Central memory CD8-positive, alpha-beta T cell (primary cell): ENCODE measurements at regions not wholly inside any gene's neighbourhood (a gene's known extent, or its start where the extent isn't known, plus 50 kb on each side); places are given as distances from the start of the nearest gene placed in this dataset.
"Not testable (repeated sequence)": the region's sequence is repeated elsewhere in the genome, so short reads cannot be mapped to it uniquely, and the experiment has no call there.

Source experiments
- ATAC-seq: fragments of 150-1000 bp; cut with Tn5 transposase; replicated peaks from 2 replicates; pipeline ENCODE4 v1.10.0; 2022; ENCODE audit warnings: mild to moderate bottlenecking, moderate FRiP score, moderate number of reproducible peaks; ENCODE audit not compliant: poor library complexity, severe bottlenecking; ENCODE audit errors: extremely low read depth
- DNase-seq, 2 donors: peaks; one replicate each; pipeline ENCODE4 v3.0.0; 2021; ENCODE audit warnings: low spot score in 2 of 2
- H3K27ac Mint-ChIP-seq: one replicate; pipeline ENCODE4 v1.8.0; 2022; ENCODE audit warnings: low read depth, mild to moderate bottlenecking, moderate library complexity, mixed read lengths
- H3K27me3 Mint-ChIP-seq: one replicate; pipeline ENCODE4 v1.8.0; 2022; ENCODE audit warnings: mixed read lengths
- H3K36me3 Mint-ChIP-seq: one replicate; pipeline ENCODE4 v1.8.0; 2022; ENCODE audit warnings: mild to moderate bottlenecking, moderate library complexity, mixed read lengths; ENCODE audit not compliant: insufficient read depth
- H3K4me1 Mint-ChIP-seq: one replicate; pipeline ENCODE4 v1.8.0; 2022; ENCODE audit warnings: mixed read lengths
- H3K4me3 Mint-ChIP-seq: one replicate; pipeline ENCODE4 v1.8.0; 2022; ENCODE audit warnings: mild to moderate bottlenecking, moderate library complexity, mixed read lengths
- H3K9me3 Mint-ChIP-seq: one replicate; pipeline ENCODE4 v1.8.0; 2022; ENCODE audit warnings: mixed read lengths

GRCh38 chrX:914206-914605 is 283.6 kb downstream of the SHOX start:
- no peak for DNase-seq
- Mint-ChIP-seq H3K4me1 (no peaks in the 10 kb centered on the region), H3K4me3 (no peak overlapping the region), H3K9me3 (peaks cover 12% of the 10 kb centered on the region), H3K27me3 (no peaks in the 10 kb centered on the region), H3K36me3 (peaks cover 4% of the 10 kb centered on the region), H3K27ac (no peak overlapping the region)
- no peak for ATAC-seq

GRCh38 chrX:912677-913076 is 282.1 kb downstream of the SHOX start:
- Mint-ChIP-seq H3K36me3 (peaks cover 4% of the 10 kb centered on the region), H3K4me3 (no peak overlapping the region), H3K27ac (no peak overlapping the region), H3K27me3 (no peaks in the 10 kb centered on the region), H3K4me1 (no peaks in the 10 kb centered on the region), H3K9me3 (peaks cover 14% of the 10 kb centered on the region)
- ATAC-seq (no peak), DNase-seq (no peak)

GRCh38 chrX:909068-909467 is 278.5 kb downstream of the SHOX start:
- H3K4me3 Mint-ChIP-seq, H3K36me3 Mint-ChIP-seq, H3K27ac Mint-ChIP-seq, DNase-seq, ATAC-seq, H3K27me3 Mint-ChIP-seq, H3K4me1 Mint-ChIP-seq: not testable (repeated sequence)
- peaks cover 24% of the 10 kb centered on the region for H3K9me3 Mint-ChIP-seq

- H3K9me3 Mint-ChIP-seq: peaks cover 18% of the 10 kb centered on the region
- H3K27me3 Mint-ChIP-seq: no peaks in the 10 kb centered on the region
- H3K27ac Mint-ChIP-seq: no peak overlapping the region
- peaks cover under 1% of the 10 kb centered on the region for H3K36me3 Mint-ChIP-seq
- H3K4me1 Mint-ChIP-seq: no peaks in the 10 kb centered on the region
- peak in 1 of 2 donors; percentile 5 for DNase-seq
- ATAC-seq: no peak
- no peak overlapping the region for H3K4me3 Mint-ChIP-seq
Measured at GRCh38 chrX:906586-906985, 276.0 kb downstream of the SHOX start.

- Mint-ChIP-seq H3K4me3 (no peak overlapping the region), H3K9me3 (peaks cover 18% of the 10 kb centered on the region), H3K27me3 (no peaks in the 10 kb centered on the region), H3K27ac (no peak overlapping the region), H3K36me3 (no peaks in the 10 kb centered on the region), H3K4me1 (no peaks in the 10 kb centered on the region)
- ATAC-seq: no peak
- DNase-seq: peak in 1 of 2 donors; percentile 8
Measured at GRCh38 chrX:905848-906566, 275.4 kb downstream of the SHOX start.

- peaks cover 17% of the 10 kb centered on the region for H3K9me3 Mint-ChIP-seq
- no peak overlapping the region for H3K27ac Mint-ChIP-seq
- no peaks in the 10 kb centered on the region for H3K27me3 Mint-ChIP-seq
- H3K4me3 Mint-ChIP-seq: no peak overlapping the region
- no peak for ATAC-seq
- H3K36me3 Mint-ChIP-seq: no peaks in the 10 kb centered on the region
- no peaks in the 10 kb centered on the region for H3K4me1 Mint-ChIP-seq
- DNase-seq: no peak
Measured at GRCh38 chrX:903116-903515, 272.5 kb downstream of the SHOX start.

GRCh38 chrX:896256-896655 is 265.7 kb downstream of the SHOX start:
- no peak overlapping the region for H3K27ac Mint-ChIP-seq
- no peaks in the 10 kb centered on the region for H3K36me3 Mint-ChIP-seq
- ATAC-seq: no peak
- peaks cover 55% of the 10 kb centered on the region for H3K9me3 Mint-ChIP-seq
- no peaks in the 10 kb centered on the region for H3K4me1 Mint-ChIP-seq
- H3K4me3 Mint-ChIP-seq: no peak overlapping the region
- no peaks in the 10 kb centered on the region for H3K27me3 Mint-ChIP-seq
- no peak for DNase-seq

GRCh38 chrX:889966-890651 is 259.5 kb downstream of the SHOX start:
- no peaks in the 10 kb centered on the region for H3K36me3 Mint-ChIP-seq
- H3K27me3 Mint-ChIP-seq: no peaks in the 10 kb centered on the region
- ATAC-seq (no peak), DNase-seq (no peak)
- no peaks in the 10 kb centered on the region for H3K4me1 Mint-ChIP-seq
- H3K9me3 Mint-ChIP-seq: peaks cover 30% of the 10 kb centered on the region
- no peak overlapping the region for H3K27ac Mint-ChIP-seq
- no peak overlapping the region for H3K4me3 Mint-ChIP-seq

GRCh38 chrX:887724-888123 is 257.1 kb downstream of the SHOX start:
- not testable (repeated sequence) for H3K27me3 Mint-ChIP-seq, H3K4me1 Mint-ChIP-seq, ATAC-seq, H3K4me3 Mint-ChIP-seq, H3K27ac Mint-ChIP-seq, DNase-seq, H3K36me3 Mint-ChIP-seq
- peaks cover 20% of the 10 kb centered on the region for H3K9me3 Mint-ChIP-seq

GRCh38 chrX:883588-883987 is 253.0 kb downstream of the SHOX start:
- no peak overlapping the region for H3K27ac Mint-ChIP-seq
- no peaks in the 10 kb centered on the region for H3K4me1 Mint-ChIP-seq
- peaks cover 2% of the 10 kb centered on the region for H3K36me3 Mint-ChIP-seq
- H3K4me3 Mint-ChIP-seq: no peak overlapping the region
- no peak for ATAC-seq
- H3K27me3 Mint-ChIP-seq: no peaks in the 10 kb centered on the region
- no peak for DNase-seq
- peaks cover 22% of the 10 kb centered on the region for H3K9me3 Mint-ChIP-seq

GRCh38 chrX:879756-880698 is 249.4 kb downstream of the SHOX start:
- DNase-seq, H3K4me3 Mint-ChIP-seq, H3K4me1 Mint-ChIP-seq, H3K27ac Mint-ChIP-seq, H3K36me3 Mint-ChIP-seq, ATAC-seq, H3K27me3 Mint-ChIP-seq: not testable (repeated sequence)
- H3K9me3 Mint-ChIP-seq: peaks cover 26% of the 10 kb centered on the region

- Mint-ChIP-seq H3K36me3 (no peaks in the 10 kb centered on the region), H3K4me3 (no peak overlapping the region), H3K27me3 (no peaks in the 10 kb centered on the region), H3K4me1 (no peaks in the 10 kb centered on the region), H3K27ac (no peak overlapping the region), H3K9me3 (peaks cover 22% of the 10 kb centered on the region)
- no peak for ATAC-seq
- no peak for DNase-seq
Measured at GRCh38 chrX:874061-874460, 243.5 kb downstream of the SHOX start.
